ENCODE measurements at regions not wholly inside any gene's neighbourhood (a gene's known extent, or its start where the extent isn't known, plus 50 kb on each side); places are given as distances from the start of the nearest gene placed in this dataset.

- TF ChIP-seq CTCF (IDR thresholded peaks at IDR 0.05; ENCODE audit: low read length): no peak
- no peak for TF ChIP-seq EZH2 (optimal IDR thresholded peaks at IDR 0.05; ENCODE audit: low read depth, low read length)
These were observed 123.4 kb upstream of the LYPLAL1 start for GRCh38 chr1:219050086-219050821.

Measured in MM.1S (cell line).